NCI-H524 (cell line): ENCODE measurements at regions not wholly inside any gene's neighbourhood (a gene's known extent, or its start where the extent isn't known, plus 50 kb on each side); places are given as distances from the start of the nearest gene placed in this dataset.

Experiments
- DNase-seq, 2 experiments: peaks; one replicate each; lab custom pipeline; 2025; lab: John Stamatoyannopoulos, UW

GRCh38 chr2:107380912-107381311, 445.8 kb upstream of the RGPD4 start:
- DNase-seq = no peak

GRCh38 chr2:107383691-107384090, 443.0 kb upstream of the RGPD4 start:
- peak in 1 of 2 experiments; percentile 57 for DNase-seq

- DNase-seq = peak; percentile 12 to 49
These were observed 442.3 kb upstream of the RGPD4 start for GRCh38 chr2:107384422-107384821.

GRCh38 chr2:107385921-107386320, 440.8 kb upstream of the RGPD4 start:
- DNase-seq = peak in 1 of 2 experiments; percentile 23

GRCh38 chr2:107392241-107392704, 434.4 kb upstream of the RGPD4 start:
- no peak for DNase-seq

GRCh38 chr2:107393516-107393915, 433.2 kb upstream of the RGPD4 start:
- no peak for DNase-seq

GRCh38 chr2:107398683-107399082, 428.0 kb upstream of the RGPD4 start:
- DNase-seq = no peak

GRCh38 chr2:107402330-107402729, 424.4 kb upstream of the RGPD4 start:
- no peak for DNase-seq

- DNase-seq = no peak
These were observed 421.4 kb upstream of the RGPD4 start for GRCh38 chr2:107405261-107405660.

GRCh38 chr2:107407017-107407416, 419.7 kb upstream of the RGPD4 start:
- DNase-seq = no peak

GRCh38 chr2:107407974-107408373, 418.7 kb upstream of the RGPD4 start:
- DNase-seq = no peak

- no peak for DNase-seq
These were observed 415.4 kb upstream of the RGPD4 start for GRCh38 chr2:107411267-107411666.

- no peak for DNase-seq
These were observed 414.3 kb upstream of the RGPD4 start for GRCh38 chr2:107412209-107412904.

- no peak for DNase-seq
These were observed 413.7 kb upstream of the RGPD4 start for GRCh38 chr2:107412981-107413380.

- DNase-seq = no peak
These were observed 412.3 kb upstream of the RGPD4 start for GRCh38 chr2:107414376-107414775.

GRCh38 chr2:107418708-107419107, 408.0 kb upstream of the RGPD4 start:
- peak; percentile 30 to 54 for DNase-seq

- no peak for DNase-seq
These were observed 407.5 kb upstream of the RGPD4 start for GRCh38 chr2:107419191-107419590.

- no peak for DNase-seq
These were observed 397.9 kb upstream of the RGPD4 start for GRCh38 chr2:107428781-107429180.

GRCh38 chr2:107430006-107430405, 396.7 kb upstream of the RGPD4 start:
- DNase-seq = no peak

GRCh38 chr2:107430596-107431266, 396.0 kb upstream of the RGPD4 start:
- DNase-seq = no peak

- no peak for DNase-seq
These were observed 390.4 kb upstream of the RGPD4 start for GRCh38 chr2:107436281-107436680.

GRCh38 chr2:107437265-107437664, 389.4 kb upstream of the RGPD4 start:
- DNase-seq = no peak

GRCh38 chr2:107437807-107438206, 388.9 kb upstream of the RGPD4 start:
- no peak for DNase-seq

GRCh38 chr2:107448160-107448559, 378.5 kb upstream of the RGPD4 start:
- no peak for DNase-seq
